Esophagus muscularis mucosa (tissue), 4 donors: ENCODE measurements at regions not wholly inside any gene's neighbourhood (a gene's known extent, or its start where the extent isn't known, plus 50 kb on each side); places are given as distances from the start of the nearest gene placed in this dataset.

ENCODE experiments used
- EP300 ChIP-seq: sonication (generic); formaldehyde crosslinking; IDR thresholded peaks from one replicate; pipeline ENCODE4 v1.6.1; 2017; ENCODE audit warnings: antibody characterized with exemption
- POLR2A ChIP-seq: fragments of 450-650 bp; IDR thresholded peaks from one replicate; pipeline ENCODE4 v1.6.1; 2017; ENCODE audit warnings: antibody characterized with exemption, moderate library complexity, mild to moderate bottlenecking, low read depth
- TF ChIP-seq, protein P1 (sequence below), 3 experiments: fragments of 200-600 bp in 2 of 3; fragments of 450-650 bp in 1 of 3; sonication (generic) in 2 of 3; IDR thresholded peaks; one replicate each; pipeline ENCODE4 v1.5.1; 2017 to 2019; ENCODE audit warnings: antibody characterized with exemption in 3 of 3, mild to moderate bottlenecking in 2 of 3, moderate library complexity in 1 of 3

DNA sequence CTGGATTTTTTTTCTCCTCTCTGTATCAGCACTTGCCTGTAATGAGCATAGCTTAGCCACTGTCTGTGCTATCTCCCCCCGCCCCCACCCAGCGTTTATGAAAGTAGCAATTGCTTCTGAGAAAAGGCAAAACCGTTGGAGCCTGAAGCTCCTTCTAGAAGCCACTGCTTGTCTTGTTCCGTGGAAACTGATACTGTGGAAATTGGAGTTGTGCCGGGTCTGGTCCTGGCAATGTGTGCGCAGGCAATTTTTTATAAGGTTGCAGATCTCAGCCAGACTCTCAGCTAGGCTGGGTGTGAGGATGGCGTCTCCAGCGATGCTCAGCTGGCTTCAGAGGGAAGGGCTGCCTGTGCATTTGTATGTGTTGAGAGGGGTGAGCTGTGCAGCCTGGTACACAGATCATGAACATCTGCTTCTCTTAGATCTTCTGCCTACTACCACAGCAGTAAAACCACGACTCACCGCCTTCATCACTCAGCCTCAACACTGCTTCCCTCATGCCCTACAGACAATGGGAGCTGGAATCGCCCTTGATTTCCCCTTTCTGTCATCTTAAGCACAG is 72.4 kb upstream of the GTSF1L start:
- TF ChIP-seq, protein P1, sequence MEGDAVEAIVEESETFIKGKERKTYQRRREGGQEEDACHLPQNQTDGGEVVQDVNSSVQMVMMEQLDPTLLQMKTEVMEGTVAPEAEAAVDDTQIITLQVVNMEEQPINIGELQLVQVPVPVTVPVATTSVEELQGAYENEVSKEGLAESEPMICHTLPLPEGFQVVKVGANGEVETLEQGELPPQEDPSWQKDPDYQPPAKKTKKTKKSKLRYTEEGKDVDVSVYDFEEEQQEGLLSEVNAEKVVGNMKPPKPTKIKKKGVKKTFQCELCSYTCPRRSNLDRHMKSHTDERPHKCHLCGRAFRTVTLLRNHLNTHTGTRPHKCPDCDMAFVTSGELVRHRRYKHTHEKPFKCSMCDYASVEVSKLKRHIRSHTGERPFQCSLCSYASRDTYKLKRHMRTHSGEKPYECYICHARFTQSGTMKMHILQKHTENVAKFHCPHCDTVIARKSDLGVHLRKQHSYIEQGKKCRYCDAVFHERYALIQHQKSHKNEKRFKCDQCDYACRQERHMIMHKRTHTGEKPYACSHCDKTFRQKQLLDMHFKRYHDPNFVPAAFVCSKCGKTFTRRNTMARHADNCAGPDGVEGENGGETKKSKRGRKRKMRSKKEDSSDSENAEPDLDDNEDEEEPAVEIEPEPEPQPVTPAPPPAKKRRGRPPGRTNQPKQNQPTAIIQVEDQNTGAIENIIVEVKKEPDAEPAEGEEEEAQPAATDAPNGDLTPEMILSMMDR (IDR thresholded peaks at IDR 0.05): no peak
- TF ChIP-seq POLR2A (no peak), EP300 (no peak)
